NOMO-1 treated with dmso at 0.1 percent for 144 hours (cell line): ENCODE measurements at regions not wholly inside any gene's neighbourhood (a gene's known extent, or its start where the extent isn't known, plus 50 kb on each side); places are given as distances from the start of the nearest gene placed in this dataset.

Source experiments
- DNase-seq: peaks from one replicate; lab custom pipeline; 2025; ENCODE audit not compliant: unreplicated experiment; lab: John Stamatoyannopoulos, UW

- no peak for DNase-seq
Measured at GRCh38 chr13:57784633-57785032, 153.1 kb downstream of the PCDH17 start.

GRCh38 chr13:57787058-57787791, 155.7 kb downstream of the PCDH17 start:
- no peak for DNase-seq

GRCh38 chr13:57799624-57800023, 168.1 kb downstream of the PCDH17 start:
- DNase-seq = no peak

GRCh38 chr13:57813651-57814050, 182.1 kb downstream of the PCDH17 start:
- no peak for DNase-seq

- DNase-seq = no peak
Measured at GRCh38 chr13:57815600-57815999, 184.1 kb downstream of the PCDH17 start.

GRCh38 chr13:57820924-57821323, 189.4 kb downstream of the PCDH17 start:
- no peak for DNase-seq

GRCh38 chr13:57823704-57824103, 192.2 kb downstream of the PCDH17 start:
- DNase-seq = no peak

- DNase-seq = no peak
Measured at GRCh38 chr13:57824121-57824520, 192.6 kb downstream of the PCDH17 start.

- no peak for DNase-seq
Measured at GRCh38 chr13:57825066-57825465, 193.5 kb downstream of the PCDH17 start.

GRCh38 chr13:57829496-57829895, 198.0 kb downstream of the PCDH17 start:
- no peak for DNase-seq

GRCh38 chr13:57832187-57832586, 200.6 kb downstream of the PCDH17 start:
- DNase-seq = no peak

- DNase-seq = no peak
Measured at GRCh38 chr13:57837801-57838200, 206.3 kb downstream of the PCDH17 start.

GRCh38 chr13:57843521-57843920, 212.0 kb downstream of the PCDH17 start:
- no peak for DNase-seq

GRCh38 chr13:57846600-57847173, 215.1 kb downstream of the PCDH17 start:
- DNase-seq = no peak

GRCh38 chr13:57857945-57858344, 226.4 kb downstream of the PCDH17 start:
- DNase-seq = no peak

- DNase-seq = no peak
Measured at GRCh38 chr13:57858376-57858775, 226.8 kb downstream of the PCDH17 start.

GRCh38 chr13:57862879-57863278, 231.3 kb downstream of the PCDH17 start:
- DNase-seq = no peak

- DNase-seq = no peak
Measured at GRCh38 chr13:57865600-57866294, 234.2 kb downstream of the PCDH17 start.

GRCh38 chr13:57874530-57874929, 243.0 kb downstream of the PCDH17 start:
- no peak for DNase-seq

GRCh38 chr13:57877601-57878000, 246.1 kb downstream of the PCDH17 start:
- no peak for DNase-seq

- no peak for DNase-seq
Measured at GRCh38 chr13:57878291-57878690, 246.7 kb downstream of the PCDH17 start.

GRCh38 chr13:57897225-57897624, 265.7 kb downstream of the PCDH17 start:
- no peak for DNase-seq
